OCI-LY1 (cell line): ENCODE measurements at regions not wholly inside any gene's neighbourhood (a gene's known extent, or its start where the extent isn't known, plus 50 kb on each side); places are given as distances from the start of the nearest gene placed in this dataset.

Experiments
- H2AFZ ChIP-seq: fragments of 200-600 bp; sonication (generic), shearing (Covaris generic); 2 replicates; pipeline ENCODE4 v1.6.0; 2014; ENCODE audit warnings: antibody characterized with exemption, mild to moderate bottlenecking, low read length
- H3F3A ChIP-seq: fragments of 200-600 bp; sonication (generic), shearing (Covaris generic); 2 replicates; pipeline ENCODE4 v1.6.0; 2014; ENCODE audit warnings: mild to moderate bottlenecking, antibody characterized with exemption, low read length, moderate library complexity; ENCODE audit not compliant: insufficient read depth
- H3K27ac ChIP-seq: fragments of 200-600 bp; sonication (generic); 2 replicates; pipeline ENCODE4 v1.5.1; 2014; ENCODE audit warnings: low read length, mixed run types, mild to moderate bottlenecking, low read depth; ENCODE audit not compliant: poor library complexity, severe bottlenecking
- H3K27me3 ChIP-seq: fragments of 200-600 bp; sonication (generic); 2 replicates; pipeline ENCODE4 v1.6.0; 2014; ENCODE audit warnings: antibody characterized with exemption, mild to moderate bottlenecking, low read length, moderate library complexity; ENCODE audit not compliant: insufficient read depth
- H3K36me3 ChIP-seq: fragments of 200-600 bp; sonication (generic); 2 replicates; pipeline ENCODE4 v1.6.1; 2014; ENCODE audit warnings: mild to moderate bottlenecking, antibody characterized with exemption, low read length, moderate library complexity, mixed read lengths; ENCODE audit not compliant: insufficient read depth
- H3K4me1 ChIP-seq: fragments of 200-600 bp; sonication (generic); 2 replicates; pipeline ENCODE4 v1.5.1; 2014; ENCODE audit warnings: mild to moderate bottlenecking, low read length, moderate library complexity; ENCODE audit not compliant: insufficient read depth, severe bottlenecking
- H3K4me2 ChIP-seq: fragments of 200-600 bp; sonication (generic), shearing (Covaris generic); 2 replicates; pipeline ENCODE4 v1.6.1; 2014; ENCODE audit warnings: low read length
- H3K4me3 ChIP-seq: fragments of 200-600 bp; sonication (generic); 2 replicates; pipeline ENCODE4 v1.5.1; 2014; ENCODE audit warnings: low read length, low read depth, mild to moderate bottlenecking, mixed read lengths; ENCODE audit not compliant: poor library complexity, severe bottlenecking
- H3K79me2 ChIP-seq: fragments of 200-600 bp; shearing (Covaris generic); 2 replicates; pipeline ENCODE4 v1.6.1; 2016; ENCODE audit warnings: mixed run types, low read length, mixed read lengths; ENCODE audit not compliant: insufficient read depth
- H3K9ac ChIP-seq: fragments of 200-600 bp; sonication (generic), shearing (Covaris generic); 2 replicates; pipeline ENCODE4 v1.6.1; 2014; ENCODE audit warnings: mild to moderate bottlenecking, low read length, mixed read lengths
- H3K9me2 ChIP-seq: fragments of 200-600 bp; sonication (generic), shearing (Covaris generic); 2 replicates; pipeline ENCODE4 v1.6.1; 2014; ENCODE audit warnings: low read depth, mild to moderate bottlenecking, low read length, mixed read lengths
- H3K9me3 ChIP-seq: fragments of 200-600 bp; shearing (Covaris generic); 2 replicates; pipeline ENCODE4 v1.6.1; 2014; ENCODE audit warnings: low read length, mixed read lengths
- H4K20me1 ChIP-seq: fragments of 200-600 bp; sonication (generic), shearing (Covaris generic); 2 replicates; pipeline ENCODE4 v1.6.0; 2016; ENCODE audit warnings: mild to moderate bottlenecking, low read length; ENCODE audit not compliant: insufficient read depth
- EZH2 ChIP-seq: fragments of 200-600 bp; sonication (generic), shearing (Covaris generic); IDR thresholded peaks from 2 replicates; pipeline ENCODE4 v1.8.0; 2017; ENCODE audit warnings: borderline replicate concordance, mixed run types, mild to moderate bottlenecking, antibody characterized with exemption, low read length, moderate library complexity, mixed read lengths
- TF ChIP-seq, protein P1 (sequence below): fragments of 200-600 bp; sonication (generic), shearing (Covaris generic); IDR thresholded peaks from 2 replicates; pipeline ENCODE4 v1.5.1; 2017; ENCODE audit warnings: mild to moderate bottlenecking, antibody characterized with exemption, low read length, moderate library complexity, mixed read lengths

DNA sequence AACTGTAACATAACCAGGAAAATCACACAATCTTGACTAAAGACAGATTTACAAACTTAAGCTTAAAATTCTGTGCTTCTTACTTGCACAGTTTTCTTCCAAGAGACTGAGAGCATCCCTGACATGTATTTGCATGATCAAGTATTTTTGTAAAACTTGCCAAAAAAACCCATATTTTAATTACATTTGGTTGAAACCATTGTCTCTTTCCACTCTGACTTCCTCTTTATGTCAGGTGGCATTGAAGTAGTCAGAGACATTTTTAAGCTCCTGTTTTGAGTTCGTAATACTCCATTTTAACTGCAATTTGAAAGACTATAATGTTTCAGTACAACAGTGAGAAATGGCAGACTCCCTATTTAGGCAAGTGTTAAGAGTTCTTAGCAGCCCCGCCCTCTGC is 103.6 kb downstream of the ATXN7L3B start:
- H3K9me2 ChIP-seq: no peaks in the 10 kb centered on the region
- no peaks in the 10 kb centered on the region for H3K79me2 ChIP-seq
- H3K4me2 ChIP-seq: peak overlapping the region; percentile 14
- no peaks in the 10 kb centered on the region for H3F3A ChIP-seq
- no peak overlapping the region; the same call in 1 of the 2 replicates for H2AFZ ChIP-seq
- TF ChIP-seq, protein P1, sequence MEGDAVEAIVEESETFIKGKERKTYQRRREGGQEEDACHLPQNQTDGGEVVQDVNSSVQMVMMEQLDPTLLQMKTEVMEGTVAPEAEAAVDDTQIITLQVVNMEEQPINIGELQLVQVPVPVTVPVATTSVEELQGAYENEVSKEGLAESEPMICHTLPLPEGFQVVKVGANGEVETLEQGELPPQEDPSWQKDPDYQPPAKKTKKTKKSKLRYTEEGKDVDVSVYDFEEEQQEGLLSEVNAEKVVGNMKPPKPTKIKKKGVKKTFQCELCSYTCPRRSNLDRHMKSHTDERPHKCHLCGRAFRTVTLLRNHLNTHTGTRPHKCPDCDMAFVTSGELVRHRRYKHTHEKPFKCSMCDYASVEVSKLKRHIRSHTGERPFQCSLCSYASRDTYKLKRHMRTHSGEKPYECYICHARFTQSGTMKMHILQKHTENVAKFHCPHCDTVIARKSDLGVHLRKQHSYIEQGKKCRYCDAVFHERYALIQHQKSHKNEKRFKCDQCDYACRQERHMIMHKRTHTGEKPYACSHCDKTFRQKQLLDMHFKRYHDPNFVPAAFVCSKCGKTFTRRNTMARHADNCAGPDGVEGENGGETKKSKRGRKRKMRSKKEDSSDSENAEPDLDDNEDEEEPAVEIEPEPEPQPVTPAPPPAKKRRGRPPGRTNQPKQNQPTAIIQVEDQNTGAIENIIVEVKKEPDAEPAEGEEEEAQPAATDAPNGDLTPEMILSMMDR: no peak
- no peak for TF ChIP-seq EZH2
- H3K4me1 ChIP-seq: peaks cover 11% of the 10 kb centered on the region
- H3K4me3 ChIP-seq: no peak overlapping the region
- H3K27me3 ChIP-seq: no peaks in the 10 kb centered on the region
- no peaks in the 10 kb centered on the region for H3K36me3 ChIP-seq
- H3K27ac ChIP-seq: no peak overlapping the region
- H3K9me3 ChIP-seq: no peaks in the 10 kb centered on the region
- H3K9ac ChIP-seq: no peak overlapping the region
- H4K20me1 ChIP-seq: no peaks in the 10 kb centered on the region

DNA sequence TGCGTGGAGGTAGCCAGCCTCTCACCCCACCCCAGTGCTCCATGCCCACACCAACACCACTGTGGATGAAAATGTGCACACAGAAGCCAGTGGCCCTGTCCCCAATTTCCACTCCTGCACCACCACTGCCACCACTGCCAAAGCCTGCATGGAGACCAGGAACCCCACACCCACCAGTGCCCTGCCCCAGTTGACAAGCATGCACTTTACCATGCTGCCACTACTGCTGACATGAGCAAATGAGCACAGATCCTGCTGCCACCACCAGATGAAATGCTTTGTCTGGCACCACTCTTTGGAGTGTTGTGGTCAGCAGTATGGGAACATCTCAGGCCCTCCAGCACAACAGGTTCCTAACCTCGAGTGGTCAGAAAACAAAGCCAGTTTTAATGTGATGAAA is 104.1 kb downstream of the ATXN7L3B start:
- Histone ChIP-seq H4K20me1 (no peaks in the 10 kb centered on the region), H3K9me3 (no peaks in the 10 kb centered on the region), H3K4me3 (no peak overlapping the region), H3K9ac (no peak overlapping the region), H3K4me1 (peaks cover 11% of the 10 kb centered on the region), H3K9me2 (no peaks in the 10 kb centered on the region), H2AFZ (no peak overlapping the region; the same call in 1 of the 2 replicates), H3K27me3 (no peaks in the 10 kb centered on the region), H3K79me2 (no peaks in the 10 kb centered on the region), H3K27ac (no peak overlapping the region), H3K36me3 (no peaks in the 10 kb centered on the region), H3F3A (no peaks in the 10 kb centered on the region), H3K4me2 (peak overlapping the region; percentile 14)
- no peak for TF ChIP-seq EZH2
- TF ChIP-seq, protein P1: no peak

DNA sequence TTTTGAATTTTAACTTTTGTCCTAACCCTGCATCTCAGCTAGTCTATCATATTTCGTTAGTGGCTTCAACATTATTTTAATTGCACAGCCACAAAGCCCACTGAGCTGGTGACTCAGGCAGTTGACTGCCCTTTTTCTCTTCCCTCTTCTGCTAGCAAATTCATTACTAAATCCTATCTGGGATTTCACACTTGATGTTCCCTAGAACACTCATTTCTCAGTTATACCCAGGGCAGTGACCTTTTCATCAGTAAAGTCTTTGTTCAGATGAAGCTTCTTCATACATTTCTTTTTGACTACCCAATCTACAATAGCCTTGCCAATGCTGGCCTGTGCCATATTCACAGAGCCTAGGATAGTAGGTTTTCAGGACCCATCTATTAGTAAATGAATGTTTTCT is 107.0 kb downstream of the ATXN7L3B start:
- H3K36me3 ChIP-seq: no peaks in the 10 kb centered on the region
- H3F3A ChIP-seq: no peaks in the 10 kb centered on the region
- no peak overlapping the region for H3K4me2 ChIP-seq
- TF ChIP-seq EZH2: no peak
- TF ChIP-seq, protein P1: no peak
- no peak overlapping the region for H3K4me3 ChIP-seq
- H3K9me3 ChIP-seq: no peaks in the 10 kb centered on the region
- no peak overlapping the region for H3K9ac ChIP-seq
- H4K20me1 ChIP-seq: no peaks in the 10 kb centered on the region
- peaks cover 11% of the 10 kb centered on the region for H3K4me1 ChIP-seq
- H3K27ac ChIP-seq: no peak overlapping the region
- H3K79me2 ChIP-seq: no peaks in the 10 kb centered on the region
- no peaks in the 10 kb centered on the region for H3K9me2 ChIP-seq
- no peak overlapping the region for H2AFZ ChIP-seq
- H3K27me3 ChIP-seq: no peaks in the 10 kb centered on the region
